ENCODE measurements at regions not wholly inside any gene's neighbourhood (a gene's known extent, or its start where the extent isn't known, plus 50 kb on each side); places are given as distances from the start of the nearest gene placed in this dataset.
A peak's percentile ranks its signal among the peaks of the same experiment; 100 is the strongest.

- H2AK5ac ChIP-seq (ENCODE audit: low read depth, low read length), result no peak overlapping the region
- no peaks in the 10 kb centered on the region for H3K36me3 ChIP-seq (replicated peaks in 1 of 2; ENCODE audit: control insufficient read depth in 2 of 2, insufficient read depth in 2 of 2, low read length in 2 of 2)
- H3K27ac ChIP-seq (replicated peaks; ENCODE audit: low read length), result no peak overlapping the region
- H2BK120ac ChIP-seq (ENCODE audit: low read depth, low read length), result no peak overlapping the region
- H3K4ac ChIP-seq (ENCODE audit: low read length), result no peak overlapping the region
- H3K23ac ChIP-seq (ENCODE audit: low read depth, low read length, poor library complexity), result no peak overlapping the region
- no peak overlapping the region for H4K8ac ChIP-seq (ENCODE audit: low read depth, low read length)
- H3K4me3 ChIP-seq (ENCODE audit: low read length in 2 of 2), result no peak overlapping the region
- no peaks in the 10 kb centered on the region for H3K9me3 ChIP-seq (replicated peaks in 1 of 2; ENCODE audit: control insufficient read depth in 2 of 2, insufficient read depth in 1 of 2, low read depth in 1 of 2, low read length in 2 of 2)
- H4K91ac ChIP-seq (ENCODE audit: low read depth, low read length, poor library complexity), result no peak overlapping the region
- no peak overlapping the region for H3K9ac ChIP-seq (ENCODE audit: low read depth, low read length, poor library complexity)
- DNase-seq (ENCODE audit: low spot score), result no peak
- no peak overlapping the region for H3K4me2 ChIP-seq (ENCODE audit: insufficient read depth, low read length, poor library complexity, severe bottlenecking)
- H3K27me3 ChIP-seq (ENCODE audit: control insufficient read depth in 3 of 3, insufficient read depth in 3 of 3, low read depth in 1 of 3, low read length in 3 of 3), result no peaks in the 10 kb centered on the region
- no peak overlapping the region for H2BK5ac ChIP-seq (ENCODE audit: low read length)
- H2AFZ ChIP-seq (ENCODE audit: low read length), result no peak overlapping the region
- H3K4me1 ChIP-seq (ENCODE audit: control insufficient read depth in 2 of 2, insufficient read depth in 1 of 2, low read depth in 1 of 2, low read length in 2 of 2), result no peaks in the 10 kb centered on the region
- H3K18ac ChIP-seq (ENCODE audit: low read length), result no peak overlapping the region
- H3K14ac ChIP-seq (ENCODE audit: low read length), result no peak overlapping the region
- H2BK12ac ChIP-seq (ENCODE audit: low read length), result no peak overlapping the region
- H2BK15ac ChIP-seq (ENCODE audit: low read length), result no peak overlapping the region
- H3K79me1 ChIP-seq (ENCODE audit: low read depth, low read length), result no peaks in the 10 kb centered on the region
- no CpG with 5 or more reads among the region's 2 CpGs for WGBS, 2 donors (ENCODE audit: extremely low coverage in 2 of 2, insufficient read length in 2 of 2, insufficient replicate concordance in 1 of 2)
Observed at GRCh38 chr7:79984210-79984609, 150.4 kb upstream of the GNAI1 start.

GRCh38 chr7:79982141-79982770 lies 152.4 kb upstream of the GNAI1 start:
- Histone ChIP-seq H3K4me2 (ENCODE audit: insufficient read depth, low read length, poor library complexity, severe bottlenecking) (no peak overlapping the region), H3K36me3 (replicated peaks in 1 of 2; ENCODE audit: control insufficient read depth in 2 of 2, insufficient read depth in 2 of 2, low read length in 2 of 2) (no peaks in the 10 kb centered on the region), H2BK12ac (ENCODE audit: low read length) (no peak overlapping the region), H3K27ac (replicated peaks; ENCODE audit: low read length) (no peak overlapping the region), H3K27me3 (ENCODE audit: control insufficient read depth in 3 of 3, insufficient read depth in 3 of 3, low read depth in 1 of 3, low read length in 3 of 3) (no peaks in the 10 kb centered on the region), H4K8ac (ENCODE audit: low read depth, low read length) (no peak overlapping the region), H2AK5ac (ENCODE audit: low read depth, low read length) (no peak overlapping the region), H2BK5ac (ENCODE audit: low read length) (no peak overlapping the region), H3K18ac (ENCODE audit: low read length) (no peak overlapping the region), H3K9me3 (replicated peaks in 1 of 2; ENCODE audit: control insufficient read depth in 2 of 2, insufficient read depth in 1 of 2, low read depth in 1 of 2, low read length in 2 of 2) (no peaks in the 10 kb centered on the region), H3K4me3 (ENCODE audit: low read length in 2 of 2) (no peak overlapping the region), H3K79me1 (ENCODE audit: low read depth, low read length) (no peaks in the 10 kb centered on the region), H4K91ac (ENCODE audit: low read depth, low read length, poor library complexity) (no peak overlapping the region), H2AFZ (ENCODE audit: low read length) (peak overlapping the region; percentile 39), H3K23ac (ENCODE audit: low read depth, low read length, poor library complexity) (no peak overlapping the region), H2BK120ac (ENCODE audit: low read depth, low read length) (no peak overlapping the region), H3K9ac (ENCODE audit: low read depth, low read length, poor library complexity) (no peak overlapping the region), H3K4me1 (ENCODE audit: control insufficient read depth in 2 of 2, insufficient read depth in 1 of 2, low read depth in 1 of 2, low read length in 2 of 2) (no peaks in the 10 kb centered on the region), H2BK15ac (ENCODE audit: low read length) (no peak overlapping the region), H3K4ac (ENCODE audit: low read length) (no peak overlapping the region), H3K14ac (ENCODE audit: low read length) (no peak overlapping the region)
- no peak for DNase-seq (ENCODE audit: low spot score)
- WGBS, 2 donors (ENCODE audit: extremely low coverage in 2 of 2, insufficient read length in 2 of 2, insufficient replicate concordance in 1 of 2), result no CpG with 5 or more reads among the region's 2 CpGs

DNA sequence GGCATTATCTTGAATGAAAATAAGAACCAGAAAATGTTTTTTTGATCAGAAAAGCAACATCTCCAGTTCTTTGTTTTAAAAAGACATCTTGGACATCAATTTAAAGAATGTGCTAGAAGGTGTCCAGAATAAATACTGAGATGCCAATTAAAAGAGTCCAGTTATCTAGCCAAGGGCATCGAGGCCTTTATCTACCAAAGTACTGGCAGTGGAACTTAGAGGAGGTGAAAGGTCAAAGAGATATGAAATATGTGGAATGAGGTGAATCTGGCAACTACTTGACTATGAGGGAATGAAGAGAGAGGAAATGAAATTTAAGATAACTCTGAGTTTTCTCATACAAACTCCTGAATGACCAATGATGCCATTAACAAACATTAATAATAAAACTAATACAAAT lies 154.3 kb upstream of the GNAI1 start:
- no peak overlapping the region for H2AFZ ChIP-seq (ENCODE audit: low read length)
- no peak overlapping the region for H2AK5ac ChIP-seq (ENCODE audit: low read depth, low read length)
- H4K8ac ChIP-seq (ENCODE audit: low read depth, low read length), result no peak overlapping the region
- no peak for DNase-seq (ENCODE audit: low spot score)
- H3K23ac ChIP-seq (ENCODE audit: low read depth, low read length, poor library complexity), result no peak overlapping the region
- H3K27me3 ChIP-seq (ENCODE audit: control insufficient read depth in 3 of 3, insufficient read depth in 3 of 3, low read depth in 1 of 3, low read length in 3 of 3), result no peaks in the 10 kb centered on the region
- no peak overlapping the region for H2BK15ac ChIP-seq (ENCODE audit: low read length)
- H3K4me2 ChIP-seq (ENCODE audit: insufficient read depth, low read length, poor library complexity, severe bottlenecking), result no peak overlapping the region
- no peaks in the 10 kb centered on the region for H3K4me1 ChIP-seq (ENCODE audit: control insufficient read depth in 2 of 2, insufficient read depth in 1 of 2, low read depth in 1 of 2, low read length in 2 of 2)
- no peak overlapping the region for H3K27ac ChIP-seq (replicated peaks; ENCODE audit: low read length)
- no peak overlapping the region for H2BK5ac ChIP-seq (ENCODE audit: low read length)
- H3K18ac ChIP-seq (ENCODE audit: low read length), result no peak overlapping the region
- no peak overlapping the region for H3K14ac ChIP-seq (ENCODE audit: low read length)
- H3K4me3 ChIP-seq (ENCODE audit: low read length in 2 of 2), result no peak overlapping the region
- WGBS, 2 donors (ENCODE audit: extremely low coverage in 2 of 2, insufficient read length in 2 of 2, insufficient replicate concordance in 1 of 2), result no CpG with 5 or more reads among the region's 1 CpG
- no peak overlapping the region for H2BK12ac ChIP-seq (ENCODE audit: low read length)
- H3K79me1 ChIP-seq (ENCODE audit: low read depth, low read length), result no peaks in the 10 kb centered on the region
- no peaks in the 10 kb centered on the region for H3K9me3 ChIP-seq (replicated peaks in 1 of 2; ENCODE audit: control insufficient read depth in 2 of 2, insufficient read depth in 1 of 2, low read depth in 1 of 2, low read length in 2 of 2)
- H3K9ac ChIP-seq (ENCODE audit: low read depth, low read length, poor library complexity), result no peak overlapping the region
- H2BK120ac ChIP-seq (ENCODE audit: low read depth, low read length), result no peak overlapping the region
- H3K36me3 ChIP-seq (replicated peaks in 1 of 2; ENCODE audit: control insufficient read depth in 2 of 2, insufficient read depth in 2 of 2, low read length in 2 of 2), result no peaks in the 10 kb centered on the region
- no peak overlapping the region for H4K91ac ChIP-seq (ENCODE audit: low read depth, low read length, poor library complexity)
- H3K4ac ChIP-seq (ENCODE audit: low read length), result no peak overlapping the region

DNA sequence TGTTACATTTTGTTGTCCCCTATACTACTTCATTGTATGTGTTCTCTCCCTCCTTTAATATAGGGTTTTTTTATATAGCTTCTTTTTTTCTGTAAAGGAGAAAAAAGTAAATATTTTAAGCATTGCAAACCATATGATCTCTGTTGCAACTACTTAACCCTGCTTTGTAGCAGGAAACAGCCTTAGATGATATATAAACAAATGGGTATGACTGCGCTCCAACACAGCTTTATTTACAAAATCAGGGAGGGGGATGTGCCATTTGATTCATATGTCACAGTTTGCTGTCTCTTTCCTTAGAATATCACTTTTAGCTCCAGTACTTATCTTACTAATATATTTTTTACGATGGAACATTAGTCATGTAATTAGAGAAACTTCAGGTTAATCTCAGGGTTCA lies 155.2 kb upstream of the GNAI1 start:
- no peak for DNase-seq (ENCODE audit: low spot score)
- Histone ChIP-seq H3K9ac (ENCODE audit: low read depth, low read length, poor library complexity) (no peak overlapping the region), H2BK12ac (ENCODE audit: low read length) (no peak overlapping the region), H2AFZ (ENCODE audit: low read length) (no peak overlapping the region), H3K14ac (ENCODE audit: low read length) (no peak overlapping the region), H4K8ac (ENCODE audit: low read depth, low read length) (no peak overlapping the region), H3K4me2 (ENCODE audit: insufficient read depth, low read length, poor library complexity, severe bottlenecking) (no peak overlapping the region), H3K79me1 (ENCODE audit: low read depth, low read length) (no peaks in the 10 kb centered on the region), H3K4ac (ENCODE audit: low read length) (no peak overlapping the region), H3K9me3 (replicated peaks in 1 of 2; ENCODE audit: control insufficient read depth in 2 of 2, insufficient read depth in 1 of 2, low read depth in 1 of 2, low read length in 2 of 2) (no peaks in the 10 kb centered on the region), H2BK5ac (ENCODE audit: low read length) (no peak overlapping the region), H2AK5ac (ENCODE audit: low read depth, low read length) (no peak overlapping the region), H4K91ac (ENCODE audit: low read depth, low read length, poor library complexity) (no peak overlapping the region), H3K18ac (ENCODE audit: low read length) (no peak overlapping the region), H3K27me3 (ENCODE audit: control insufficient read depth in 3 of 3, insufficient read depth in 3 of 3, low read depth in 1 of 3, low read length in 3 of 3) (no peaks in the 10 kb centered on the region), H2BK120ac (ENCODE audit: low read depth, low read length) (no peak overlapping the region), H3K36me3 (replicated peaks in 1 of 2; ENCODE audit: control insufficient read depth in 2 of 2, insufficient read depth in 2 of 2, low read length in 2 of 2) (no peaks in the 10 kb centered on the region), H3K27ac (replicated peaks; ENCODE audit: low read length) (no peak overlapping the region), H3K4me1 (ENCODE audit: control insufficient read depth in 2 of 2, insufficient read depth in 1 of 2, low read depth in 1 of 2, low read length in 2 of 2) (no peaks in the 10 kb centered on the region), H2BK15ac (ENCODE audit: low read length) (no peak overlapping the region), H3K4me3 (ENCODE audit: low read length in 2 of 2) (no peak overlapping the region), H3K23ac (ENCODE audit: low read depth, low read length, poor library complexity) (no peak overlapping the region)
- no CpG with 5 or more reads among the region's 2 CpGs for WGBS, 2 donors (ENCODE audit: extremely low coverage in 2 of 2, insufficient read length in 2 of 2, insufficient replicate concordance in 1 of 2)
